HG02973 (cell line): ENCODE measurements at regions not wholly inside any gene's neighbourhood (a gene's known extent, or its start where the extent isn't known, plus 50 kb on each side); places are given as distances from the start of the nearest gene placed in this dataset.

Source experiments
- ATAC-seq: cut with Tn5 transposase; IDR thresholded peaks from one replicate; pipeline ENCODE4 v1.9.1; 2021; ENCODE audit warnings: moderate library complexity; ENCODE audit not compliant: unreplicated experiment

- peak; percentile 72 for ATAC-seq
These were observed 55.0 kb upstream of the SI start for GRCh38 chr3:165133188-165133899.

- no peak for ATAC-seq
These were observed 52.4 kb upstream of the SI start for GRCh38 chr3:165130708-165131107.

GRCh38 chr3:165128544-165128943 lies 50.2 kb upstream of the SI start:
- no peak for ATAC-seq
